Sigmoid colon (tissue), 4 donors: ENCODE measurements at regions not wholly inside any gene's neighbourhood (a gene's known extent, or its start where the extent isn't known, plus 50 kb on each side); places are given as distances from the start of the nearest gene placed in this dataset.

ENCODE experiments used
- EP300 ChIP-seq, 4 donors: sonication (generic); formaldehyde crosslinking; IDR thresholded peaks; one replicate each; pipeline ENCODE4 v1.6.1; 2017; ENCODE audit warnings: antibody characterized with exemption in 4 of 4
- POLR2AphosphoS5 ChIP-seq, 4 donors: sonication (generic); formaldehyde crosslinking; IDR thresholded peaks; one replicate each; pipeline ENCODE4 v1.6.1; 2017; ENCODE audit warnings: antibody characterized with exemption in 4 of 4

GRCh38 chr4:108335081-108335480 is 166.3 kb upstream of the LEF1 start:
- TF ChIP-seq EP300 (IDR thresholded peaks at IDR 0.05) (no peak), POLR2AphosphoS5 (IDR thresholded peaks at IDR 0.05) (no peak)
